Psoas muscle (tissue), 7 donors: ENCODE measurements at regions not wholly inside any gene's neighbourhood (a gene's known extent, or its start where the extent isn't known, plus 50 kb on each side); places are given as distances from the start of the nearest gene placed in this dataset.

ENCODE experiments used
- ATAC-seq, 4 donors: fragments of 200-7000 bp; cut with Tn5 transposase; one replicate each; pipeline ENCODE4 v1.9.1; 2020; ENCODE audit warnings: moderate library complexity in 3 of 4, mild to moderate bottlenecking in 2 of 4
- DNase-seq, 2 donors: peaks; one replicate each; pipeline ENCODE4 v3.0.0-alpha.2; 2020
- H3K27ac ChIP-seq: fragments of 200-600 bp; one replicate; pipeline ENCODE4 v1.8.0; 2022
- H3K27me3 ChIP-seq, 3 donors: fragments of 200-600 bp in 1 of 3; one replicate each; pipeline versions ENCODE4 v1.6.1 to v1.8.0; 2013 to 2022; ENCODE audit warnings: low read length in 2 of 3, mild to moderate bottlenecking in 2 of 3, moderate library complexity in 1 of 3; ENCODE audit not compliant: insufficient read depth in 3 of 3
- H3K36me3 ChIP-seq, 2 donors: fragments of 200-600 bp in 1 of 2; one replicate each; pipeline versions ENCODE4 v1.6.1 to v1.8.0; 2013 to 2022; ENCODE audit warnings: low read depth in 1 of 2, mild to moderate bottlenecking in 1 of 2, moderate library complexity in 1 of 2; ENCODE audit not compliant: insufficient read depth in 1 of 2
- H3K4me1 ChIP-seq: fragments of 200-600 bp; one replicate; pipeline ENCODE4 v1.8.0; 2022
- H3K4me3 ChIP-seq: fragments of 200-600 bp; one replicate; pipeline ENCODE4 v1.8.0; 2022; ENCODE audit warnings: mild to moderate bottlenecking
- H3K9me3 ChIP-seq: fragments of 200-600 bp; one replicate; pipeline ENCODE4 v1.8.0; 2022
- WGBS, 3 donors: extraction: QIAGEN DNeasy Blood & Tissue Kit; methylation state at CpG; one replicate each; pipeline versions ENCODE4 v1.1.6 to v1.1.7; 2013; 5-methylcytosine and 5-hydroxymethylcytosine counted together
- intact Hi-C, 2 donors: fragments of 100-400 bp; cut with DNase I; formaldehyde crosslinking; loops; one replicate each; pipeline versions ENCODE4 v1.11.0 to v1.14.2; 2022
- TF ChIP-seq, protein P1 (sequence below): fragments of 200-600 bp; IDR thresholded peaks from one replicate; pipeline ENCODE4 v1.8.0; 2022; ENCODE audit warnings: antibody characterized with exemption
- donor health status: healthy with polysubstance abuse.
- donor health status: DM: no; HTN: no; CAD: no; lungs with moderate emphysema.
- donor health status: Bipolar disorder and iron deficiency.
- donor health status: healthy.
- donor health status: DM: yes; HTN: yes; CAD: no.
- donor health status: DM: no; HTN: no; CAD: no.
- donor health status: DM: yes; HTN: yes; CAD: no.

DNA sequence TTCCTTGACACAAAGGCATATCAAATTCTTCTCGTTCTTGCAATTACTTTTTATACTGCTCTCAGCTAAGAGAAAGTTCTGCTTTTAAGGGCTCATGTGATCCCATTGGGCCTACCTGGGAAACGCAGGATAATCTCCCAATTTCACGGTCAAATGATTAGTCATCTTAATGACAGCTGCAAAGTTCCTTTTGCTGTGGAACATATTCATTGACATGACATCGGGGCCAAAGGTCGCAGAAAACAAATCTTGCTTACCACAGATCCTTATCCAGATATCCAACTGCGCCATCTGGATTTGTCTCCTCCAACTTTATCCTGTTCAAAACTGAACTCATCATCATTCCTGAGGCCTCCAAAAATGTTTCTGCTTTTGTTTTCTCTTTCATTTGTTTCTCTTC is 1085.6 kb upstream of the WWC1 start:
- H3K4me3 ChIP-seq, result no peak overlapping the region
- H3K27ac ChIP-seq, result no peak overlapping the region
- peaks cover 3% of the 10 kb centered on the region for H3K9me3 ChIP-seq
- ATAC-seq (no peak), DNase-seq (no peak)
- H3K27me3 ChIP-seq, result no peaks in the 10 kb centered on the region
- no peaks in the 10 kb centered on the region for H3K4me1 ChIP-seq
- no peaks in the 10 kb centered on the region for H3K36me3 ChIP-seq
- TF ChIP-seq, protein P1, sequence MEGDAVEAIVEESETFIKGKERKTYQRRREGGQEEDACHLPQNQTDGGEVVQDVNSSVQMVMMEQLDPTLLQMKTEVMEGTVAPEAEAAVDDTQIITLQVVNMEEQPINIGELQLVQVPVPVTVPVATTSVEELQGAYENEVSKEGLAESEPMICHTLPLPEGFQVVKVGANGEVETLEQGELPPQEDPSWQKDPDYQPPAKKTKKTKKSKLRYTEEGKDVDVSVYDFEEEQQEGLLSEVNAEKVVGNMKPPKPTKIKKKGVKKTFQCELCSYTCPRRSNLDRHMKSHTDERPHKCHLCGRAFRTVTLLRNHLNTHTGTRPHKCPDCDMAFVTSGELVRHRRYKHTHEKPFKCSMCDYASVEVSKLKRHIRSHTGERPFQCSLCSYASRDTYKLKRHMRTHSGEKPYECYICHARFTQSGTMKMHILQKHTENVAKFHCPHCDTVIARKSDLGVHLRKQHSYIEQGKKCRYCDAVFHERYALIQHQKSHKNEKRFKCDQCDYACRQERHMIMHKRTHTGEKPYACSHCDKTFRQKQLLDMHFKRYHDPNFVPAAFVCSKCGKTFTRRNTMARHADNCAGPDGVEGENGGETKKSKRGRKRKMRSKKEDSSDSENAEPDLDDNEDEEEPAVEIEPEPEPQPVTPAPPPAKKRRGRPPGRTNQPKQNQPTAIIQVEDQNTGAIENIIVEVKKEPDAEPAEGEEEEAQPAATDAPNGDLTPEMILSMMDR, result no peak
- WGBS, 3 donors, result 65 to 69% (median 67%) methylated on average over 6 of the region's 6 CpGs
- intact Hi-C loops, result no loop called here

DNA sequence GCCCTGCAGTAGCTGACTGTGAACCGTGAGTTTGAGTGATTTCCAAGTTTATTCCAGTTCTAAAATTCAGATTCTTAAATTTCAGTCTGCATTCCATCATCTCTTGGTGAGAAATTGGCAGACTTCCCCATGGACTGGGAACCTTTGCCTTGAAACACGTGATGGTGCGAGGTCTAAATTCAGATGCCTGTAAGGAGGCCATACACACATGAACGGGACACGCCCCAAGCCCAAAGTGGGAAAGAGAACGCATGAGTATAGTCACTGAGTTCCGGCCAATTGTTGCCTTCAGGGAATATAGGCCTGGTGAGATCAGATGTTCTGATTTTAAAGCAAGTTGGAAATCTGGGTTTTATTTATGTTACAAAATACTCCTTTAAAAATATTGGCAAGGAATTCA is 1084.4 kb upstream of the WWC1 start:
- no peak for DNase-seq
- intact Hi-C loops, result no loop called here
- Histone ChIP-seq H3K27me3 (no peaks in the 10 kb centered on the region), H3K27ac (no peak overlapping the region), H3K4me3 (no peak overlapping the region), H3K36me3 (no peaks in the 10 kb centered on the region), H3K4me1 (no peaks in the 10 kb centered on the region), H3K9me3 (peaks cover 3% of the 10 kb centered on the region)
- ATAC-seq, result no peak
- 41 to 52% (median 47%) methylated on average over 7 of the region's 7 CpGs for WGBS, 3 donors
- TF ChIP-seq, protein P1, result no peak

DNA sequence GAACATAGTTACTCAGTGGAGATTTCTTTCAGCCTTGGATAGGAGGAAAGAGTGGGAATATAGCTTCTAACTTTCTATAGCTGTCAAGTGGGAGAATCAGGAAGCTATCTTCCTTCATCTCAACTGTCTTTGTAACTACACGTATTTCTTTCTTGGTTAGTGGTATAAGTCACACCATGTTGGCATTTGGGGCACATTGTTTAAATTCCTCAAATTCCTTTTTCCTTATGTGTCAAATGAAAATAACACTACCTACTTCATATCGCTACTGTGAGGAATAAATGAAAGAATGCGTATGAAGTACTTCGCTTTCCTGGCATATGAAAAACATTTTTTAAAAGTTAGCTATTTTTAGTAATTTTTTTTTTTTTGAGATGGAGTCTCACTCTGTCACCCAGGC is 1082.5 kb upstream of the WWC1 start:
- intact Hi-C loops, result no loop called here

DNA sequence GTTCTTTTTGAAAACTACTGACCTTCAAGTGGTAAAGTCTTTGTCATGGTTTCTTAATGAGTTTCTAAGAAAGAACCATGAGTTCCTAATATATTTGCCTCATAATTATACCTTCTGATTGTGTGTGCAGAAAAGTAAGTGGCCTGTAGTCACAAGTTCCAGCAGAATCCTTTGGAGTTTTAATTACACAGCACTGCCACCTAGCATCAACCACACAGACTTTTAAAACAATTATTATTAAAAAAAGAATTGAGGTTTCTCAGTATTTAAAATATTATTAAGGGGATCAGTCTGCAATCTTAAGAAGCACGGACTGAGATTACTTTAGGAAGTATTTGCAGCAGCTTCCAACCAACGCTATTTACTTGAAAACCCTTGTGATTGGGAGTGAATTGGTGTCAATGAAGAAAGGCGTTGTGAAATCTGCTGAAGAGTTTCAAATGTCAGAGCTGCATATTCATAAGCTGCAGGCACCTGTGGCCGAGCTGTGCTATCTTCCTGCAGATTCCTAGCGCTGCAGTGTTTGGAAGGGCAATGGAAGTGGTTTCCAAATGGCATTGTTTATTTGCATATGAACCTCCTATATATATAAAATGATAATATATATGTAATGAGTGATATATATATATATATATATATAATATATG is 1074.2 kb upstream of the WWC1 start:
- DNase-seq (no peak), ATAC-seq (no peak)
- H3K27me3 ChIP-seq, result peaks cover 0 to 2% (median 0%) of the 10 kb centered on the region in 3 donors
- TF ChIP-seq, protein P1, result no peak
- 26 to 33% (median 31%) methylated on average over 5 of the region's 5 CpGs for WGBS, 3 donors
- intact Hi-C loops, result no loop called here
- no peaks in the 10 kb centered on the region for H3K36me3 ChIP-seq
- no peaks in the 10 kb centered on the region for H3K9me3 ChIP-seq
- H3K4me1 ChIP-seq, result no peaks in the 10 kb centered on the region
- H3K4me3 ChIP-seq, result no peak overlapping the region
- no peak overlapping the region for H3K27ac ChIP-seq

More for the DNA sequence above, 1082.5 kb upstream of the WWC1 start:
- 48 to 58% (median 51%) methylated on average over 4 of the region's 4 CpGs for WGBS, 3 donors
- Histone ChIP-seq H3K4me1 (no peaks in the 10 kb centered on the region), H3K9me3 (peaks cover 3% of the 10 kb centered on the region), H3K4me3 (no peak overlapping the region), H3K27ac (no peak overlapping the region), H3K36me3 (no peaks in the 10 kb centered on the region), H3K27me3 (no peaks in the 10 kb centered on the region)
- TF ChIP-seq, protein P1, result no peak
- DNase-seq (no peak), ATAC-seq (no peak)

DNA sequence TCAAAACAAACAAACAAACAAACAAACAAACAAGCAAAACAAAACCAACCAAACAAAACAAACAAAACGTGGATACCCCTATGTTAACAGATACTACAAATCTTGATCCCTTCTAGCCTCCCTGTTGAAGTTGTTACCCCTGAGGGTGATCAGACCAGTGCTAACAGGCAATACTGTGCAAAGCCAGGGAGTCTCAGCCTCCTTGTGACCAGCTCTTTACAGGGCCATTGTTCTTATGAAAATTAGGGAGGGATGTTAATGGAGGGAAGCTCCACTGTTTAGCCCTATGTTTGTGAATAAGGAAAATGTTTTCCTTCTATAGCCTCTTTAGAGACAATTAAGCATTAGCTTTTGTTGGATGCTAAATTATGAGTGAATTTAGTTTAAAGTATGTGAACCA is 1072.1 kb upstream of the WWC1 start:
- 25 to 39% (median 31%) methylated on average over 1 of the region's 1 CpG for WGBS, 3 donors
- TF ChIP-seq, protein P1, result no peak
- DNase-seq, result no peak
- Histone ChIP-seq H3K4me3 (no peak overlapping the region), H3K27me3 (peaks cover 0 to 2% (median 0%) of the 10 kb centered on the region in 3 donors), H3K9me3 (no peaks in the 10 kb centered on the region), H3K36me3 (no peaks in the 10 kb centered on the region), H3K4me1 (no peaks in the 10 kb centered on the region), H3K27ac (no peak overlapping the region)
- no peak for ATAC-seq
- intact Hi-C loops, result no loop called here
